ENCODE measurements at regions not wholly inside any gene's neighbourhood (a gene's known extent, or its start where the extent isn't known, plus 50 kb on each side); places are given as distances from the start of the nearest gene placed in this dataset.

GRCh38 chr2:51780353-51780752, 748.4 kb upstream of the NRXN1 start:
- TF ChIP-seq CTCF (conservative IDR thresholded peaks at IDR 0.05) (no peak), EZH2 (IDR thresholded peaks at IDR 0.05; ENCODE audit: low read depth) (no peak)

All from PC-9 (cell line).